Activated CD8-positive, alpha-beta memory T cell treated with anti-CD3 and anti-CD28 coated beads, Interleukin-2, amount 50 U/mL, for 24 hours (primary cell): ENCODE measurements at regions not wholly inside any gene's neighbourhood (a gene's known extent, or its start where the extent isn't known, plus 50 kb on each side); places are given as distances from the start of the nearest gene placed in this dataset.

ENCODE experiments used
- DNase-seq: peaks from one replicate; pipeline ENCODE4 v3.0.0-alpha.2; 2020; ENCODE audit errors: extremely low read depth

GRCh38 chr12:92615086-92615485 is 87.7 kb upstream of the PLEKHG7 start:
- DNase-seq: no peak

- DNase-seq: no peak
Measured at GRCh38 chr12:92614502-92614901, 88.3 kb upstream of the PLEKHG7 start.

GRCh38 chr12:92614001-92614400 is 88.8 kb upstream of the PLEKHG7 start:
- no peak for DNase-seq

GRCh38 chr12:92612611-92613010 is 90.2 kb upstream of the PLEKHG7 start:
- no peak for DNase-seq

- no peak for DNase-seq
Measured at GRCh38 chr12:92608151-92609091, 94.4 kb upstream of the PLEKHG7 start.

- no peak for DNase-seq
Measured at GRCh38 chr12:92606956-92607355, 95.8 kb upstream of the PLEKHG7 start.

GRCh38 chr12:92605621-92606170 is 97.1 kb upstream of the PLEKHG7 start:
- DNase-seq: no peak

GRCh38 chr12:92604786-92605185 is 98.0 kb upstream of the PLEKHG7 start:
- no peak for DNase-seq

GRCh38 chr12:92603741-92604432 is 98.9 kb upstream of the PLEKHG7 start:
- DNase-seq: no peak

- no peak for DNase-seq
Measured at GRCh38 chr12:92602930-92603623, 99.7 kb upstream of the PLEKHG7 start.

GRCh38 chr12:92602476-92602875 is 100.3 kb upstream of the PLEKHG7 start:
- no peak for DNase-seq

GRCh38 chr12:92601680-92602079 is 101.1 kb upstream of the PLEKHG7 start:
- no peak for DNase-seq

- DNase-seq: no peak
Measured at GRCh38 chr12:92601176-92601575, 101.6 kb upstream of the PLEKHG7 start.

- DNase-seq: no peak
Measured at GRCh38 chr12:92600052-92600451, 102.7 kb upstream of the PLEKHG7 start.

- no peak for DNase-seq
Measured at GRCh38 chr12:92597997-92598396, 104.8 kb upstream of the PLEKHG7 start.

- DNase-seq: no peak
Measured at GRCh38 chr12:92597118-92597517, 105.7 kb upstream of the PLEKHG7 start.

- no peak for DNase-seq
Measured at GRCh38 chr12:92596383-92596782, 106.4 kb upstream of the PLEKHG7 start.

GRCh38 chr12:92595663-92596062 is 107.1 kb upstream of the PLEKHG7 start:
- DNase-seq: no peak

GRCh38 chr12:92593734-92594402 is 108.9 kb upstream of the PLEKHG7 start:
- peak; percentile 54 for DNase-seq

- no peak for DNase-seq
Measured at GRCh38 chr12:92585115-92585727, 117.6 kb upstream of the PLEKHG7 start.

GRCh38 chr12:92583910-92584309 is 118.9 kb upstream of the PLEKHG7 start:
- DNase-seq: no peak
